Chondrocyte (in vitro differentiated cells): ENCODE measurements at regions not wholly inside any gene's neighbourhood (a gene's known extent, or its start where the extent isn't known, plus 50 kb on each side); places are given as distances from the start of the nearest gene placed in this dataset.

ENCODE experiments used
- DNase-seq: peaks from one replicate; pipeline ENCODE4 v3.0.0; 2021; ENCODE audit warnings: mixed read lengths, low spot score
- H3K27ac Mint-ChIP-seq: one replicate; pipeline ENCODE4 v1.8.0; 2021; ENCODE audit warnings: mild to moderate bottlenecking, moderate library complexity, mixed read lengths; ENCODE audit not compliant: unreplicated experiment
- H3K27me3 Mint-ChIP-seq: 2 replicates; pipeline ENCODE4 v1.8.0; 2021; ENCODE audit warnings: low read depth, mixed read lengths
- H3K36me3 Mint-ChIP-seq: 2 replicates; pipeline ENCODE4 v1.8.0; 2021; ENCODE audit warnings: low read depth, mixed read lengths
- H3K4me1 Mint-ChIP-seq: 2 replicates; pipeline ENCODE4 v1.8.0; 2021; ENCODE audit warnings: low read depth, mild to moderate bottlenecking, mixed read lengths
- H3K4me3 Mint-ChIP-seq: one replicate; pipeline ENCODE4 v1.8.0; 2021; ENCODE audit warnings: mild to moderate bottlenecking, moderate library complexity, mixed read lengths; ENCODE audit not compliant: unreplicated experiment
- H3K9me3 Mint-ChIP-seq: 2 replicates; pipeline ENCODE4 v1.8.0; 2021; ENCODE audit warnings: low read depth, mixed read lengths
- TF ChIP-seq, protein P1 (sequence below): fragments of 200-600 bp; sonication (generic); IDR thresholded peaks from 2 replicates; pipeline ENCODE4 v1.5.0; 2021; ENCODE audit warnings: antibody characterized with exemption, mild to moderate bottlenecking, moderate library complexity

- TF ChIP-seq, protein P1, sequence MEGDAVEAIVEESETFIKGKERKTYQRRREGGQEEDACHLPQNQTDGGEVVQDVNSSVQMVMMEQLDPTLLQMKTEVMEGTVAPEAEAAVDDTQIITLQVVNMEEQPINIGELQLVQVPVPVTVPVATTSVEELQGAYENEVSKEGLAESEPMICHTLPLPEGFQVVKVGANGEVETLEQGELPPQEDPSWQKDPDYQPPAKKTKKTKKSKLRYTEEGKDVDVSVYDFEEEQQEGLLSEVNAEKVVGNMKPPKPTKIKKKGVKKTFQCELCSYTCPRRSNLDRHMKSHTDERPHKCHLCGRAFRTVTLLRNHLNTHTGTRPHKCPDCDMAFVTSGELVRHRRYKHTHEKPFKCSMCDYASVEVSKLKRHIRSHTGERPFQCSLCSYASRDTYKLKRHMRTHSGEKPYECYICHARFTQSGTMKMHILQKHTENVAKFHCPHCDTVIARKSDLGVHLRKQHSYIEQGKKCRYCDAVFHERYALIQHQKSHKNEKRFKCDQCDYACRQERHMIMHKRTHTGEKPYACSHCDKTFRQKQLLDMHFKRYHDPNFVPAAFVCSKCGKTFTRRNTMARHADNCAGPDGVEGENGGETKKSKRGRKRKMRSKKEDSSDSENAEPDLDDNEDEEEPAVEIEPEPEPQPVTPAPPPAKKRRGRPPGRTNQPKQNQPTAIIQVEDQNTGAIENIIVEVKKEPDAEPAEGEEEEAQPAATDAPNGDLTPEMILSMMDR: no peak
- Mint-ChIP-seq H3K36me3 (no peaks in the 10 kb centered on the region), H3K27me3 (no peaks in the 10 kb centered on the region)
These were observed 657.9 kb downstream of the AJAP1 start for GRCh38 chr1:5312293-5312674.

DNA sequence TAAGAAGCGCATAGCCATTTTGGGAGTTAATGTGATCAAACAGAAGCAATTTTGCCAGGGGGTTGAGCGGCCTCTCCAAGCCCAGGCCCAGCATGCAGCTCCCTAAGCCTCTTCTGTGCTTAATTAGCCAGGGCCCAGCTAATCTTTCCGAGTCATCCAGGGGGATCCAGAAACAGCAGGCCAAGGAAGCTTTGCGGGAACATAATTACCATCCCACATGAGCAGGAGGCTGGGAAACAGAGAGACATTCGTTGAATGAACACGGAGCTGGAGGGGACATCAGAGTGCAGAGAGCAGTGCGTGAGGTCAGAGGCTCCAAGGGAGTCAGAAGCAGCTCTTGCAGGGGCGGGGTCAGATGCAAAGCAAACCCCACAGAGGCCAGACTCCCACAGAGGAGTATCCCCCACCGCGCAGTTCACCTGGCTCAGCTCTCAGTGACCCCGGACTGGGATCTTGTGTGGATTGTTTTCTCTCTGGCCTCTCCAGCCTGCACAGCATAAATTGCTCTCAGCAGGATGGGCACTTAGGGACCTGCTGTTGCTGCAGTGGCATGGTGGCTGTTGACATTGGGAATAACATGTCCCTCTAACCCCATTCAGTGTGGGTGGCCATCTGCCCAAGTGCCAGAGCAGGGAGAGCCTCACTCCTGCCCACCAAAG lies 657.4 kb downstream of the AJAP1 start:
- peaks cover 24% of the 10 kb centered on the region for H3K9me3 Mint-ChIP-seq
- H3K4me3 Mint-ChIP-seq: no peak overlapping the region

More at GRCh38 chr1:5312293-5312674, 657.9 kb downstream of the AJAP1 start:
- peaks cover 22% of the 10 kb centered on the region for H3K9me3 Mint-ChIP-seq
- DNase-seq: no peak
- H3K27ac Mint-ChIP-seq: no peak overlapping the region
- no peaks in the 10 kb centered on the region for H3K4me1 Mint-ChIP-seq
- no peak overlapping the region for H3K4me3 Mint-ChIP-seq

GRCh38 chr1:5311147-5311546 lies 656.7 kb downstream of the AJAP1 start:
- H3K9me3 Mint-ChIP-seq: peaks cover 25% of the 10 kb centered on the region

More for the DNA sequence above, 657.4 kb downstream of the AJAP1 start:
- Mint-ChIP-seq H3K27ac (no peak overlapping the region), H3K4me1 (no peaks in the 10 kb centered on the region), H3K36me3 (no peaks in the 10 kb centered on the region), H3K27me3 (no peaks in the 10 kb centered on the region)
- no peak for DNase-seq
- TF ChIP-seq, protein P1: no peak

DNA sequence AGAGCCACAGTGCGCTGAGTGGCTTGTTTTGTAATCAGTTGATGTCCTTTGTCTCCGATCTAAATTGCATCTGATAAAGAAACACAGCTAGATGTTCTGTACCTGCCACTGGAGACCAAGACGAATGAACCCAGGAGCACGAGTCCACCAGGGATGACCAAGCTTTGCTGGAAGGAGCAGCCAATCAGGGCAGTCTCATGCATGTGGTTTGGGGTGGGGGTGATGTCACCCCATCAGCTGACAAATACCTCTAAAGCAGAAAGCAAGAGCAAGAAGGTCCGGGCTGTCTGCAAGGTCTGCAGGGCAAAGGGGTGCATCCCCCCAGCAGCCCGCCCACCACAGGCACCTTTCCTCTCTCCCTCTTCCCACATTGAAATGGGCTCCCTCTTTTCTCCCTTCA lies 653.8 kb downstream of the AJAP1 start:
- Mint-ChIP-seq H3K27ac (no peak overlapping the region), H3K27me3 (no peaks in the 10 kb centered on the region), H3K4me3 (no peak overlapping the region), H3K9me3 (peaks cover 16% of the 10 kb centered on the region), H3K36me3 (no peaks in the 10 kb centered on the region), H3K4me1 (no peaks in the 10 kb centered on the region)
- no peak for DNase-seq
- TF ChIP-seq, protein P1: no peak

More at GRCh38 chr1:5311147-5311546, 656.7 kb downstream of the AJAP1 start:
- Mint-ChIP-seq H3K4me1 (no peaks in the 10 kb centered on the region), H3K27ac (no peak overlapping the region), H3K4me3 (no peak overlapping the region), H3K27me3 (no peaks in the 10 kb centered on the region), H3K36me3 (no peaks in the 10 kb centered on the region)
- TF ChIP-seq, protein P1: no peak
- no peak for DNase-seq

GRCh38 chr1:5304702-5305101 lies 650.3 kb downstream of the AJAP1 start:
- Mint-ChIP-seq H3K36me3 (no peaks in the 10 kb centered on the region), H3K4me3 (no peak overlapping the region), H3K9me3 (peaks cover 24% of the 10 kb centered on the region), H3K4me1 (no peaks in the 10 kb centered on the region), H3K27me3 (no peaks in the 10 kb centered on the region), H3K27ac (no peak overlapping the region)
- DNase-seq: no peak
- TF ChIP-seq, protein P1: no peak
